ENCODE measurements at regions not wholly inside any gene's neighbourhood (a gene's known extent, or its start where the extent isn't known, plus 50 kb on each side); places are given as distances from the start of the nearest gene placed in this dataset.
"Not testable (repeated sequence)": the region's sequence is repeated elsewhere in the genome, so short reads cannot be mapped to it uniquely, and the experiment has no call there.

DNA sequence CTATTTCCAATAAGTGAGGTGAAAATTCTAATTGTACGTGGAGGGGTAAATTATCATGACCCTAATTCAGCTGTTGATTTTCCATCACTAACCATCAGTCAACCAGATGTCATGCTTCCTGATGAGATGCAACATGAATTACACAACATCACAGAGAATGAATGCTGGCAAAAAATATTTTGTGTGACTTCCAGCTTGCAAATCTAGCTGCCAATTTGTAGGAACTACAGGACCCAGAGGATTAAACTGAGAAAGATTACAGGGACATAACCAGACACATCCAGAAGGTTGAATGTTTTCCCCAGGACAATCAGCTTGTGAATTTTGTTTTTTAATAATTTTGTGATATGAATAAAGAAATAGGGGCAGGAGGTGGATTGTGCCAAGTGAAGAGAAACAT is 349.0 kb upstream of the ATP10A start:
- no peak for DNase-seq
- Histone ChIP-seq H3K4me1 (ENCODE audit: control insufficient read depth in 3 of 3, insufficient read depth in 2 of 3, low read depth in 1 of 3, low read length in 2 of 3) (no peaks in the 10 kb centered on the region), H3K27ac (ENCODE audit: low read depth in 1 of 3, low read length in 2 of 3) (no peak overlapping the region), H3K9me3 (ENCODE audit: control insufficient read depth in 2 of 2, insufficient read depth in 1 of 2, low read depth in 1 of 2, low read length in 1 of 2) (peaks cover 0 to 2% of the 10 kb centered on the region in 2 donors), H3K4me3 (ENCODE audit: low read depth in 1 of 3, low read length in 3 of 3) (no peak overlapping the region), H3K27me3 (ENCODE audit: control insufficient read depth in 3 of 3, insufficient read depth in 3 of 3, low read length in 3 of 3) (no peaks in the 10 kb centered on the region), H3K36me3 (ENCODE audit: control insufficient read depth in 3 of 3, insufficient read depth in 2 of 3, low read depth in 1 of 3, low read length in 3 of 3) (no peaks in the 10 kb centered on the region)
- no peak for FAIRE-seq
- 63 to 88% (median 74%) methylated on average over 1 of the region's 1 CpG for WGBS, 3 donors

DNA sequence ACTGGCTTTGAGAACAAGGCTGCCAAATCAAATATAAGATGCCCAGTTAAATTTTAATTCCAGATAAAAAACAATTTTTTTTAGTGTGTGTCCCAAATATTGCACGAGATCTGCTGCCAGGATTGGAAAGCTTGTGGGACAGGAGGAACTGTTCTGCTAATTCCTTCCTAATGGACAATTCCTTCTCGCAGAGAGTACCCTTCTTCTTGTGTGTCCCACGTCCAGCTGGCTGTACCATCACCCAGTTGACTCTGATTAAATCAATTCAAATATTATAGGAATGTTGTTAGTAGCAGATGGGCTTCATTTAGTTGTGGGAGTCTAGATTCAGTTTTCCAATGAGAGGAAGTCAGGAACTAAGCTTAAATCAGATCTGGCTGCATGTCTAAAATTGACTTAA is 347.9 kb upstream of the ATP10A start:
- H3K27ac ChIP-seq (ENCODE audit: low read depth in 1 of 3, low read length in 2 of 3), result no peak overlapping the region
- DNase-seq, result no peak
- H3K4me3 ChIP-seq (ENCODE audit: low read depth in 1 of 3, low read length in 3 of 3), result no peak overlapping the region
- H3K36me3 ChIP-seq (ENCODE audit: control insufficient read depth in 3 of 3, insufficient read depth in 2 of 3, low read depth in 1 of 3, low read length in 3 of 3), result no peaks in the 10 kb centered on the region
- no peak for FAIRE-seq
- WGBS, 3 donors, result 47 to 58% (median 51%) methylated on average over 3 of the region's 3 CpGs
- peaks cover 0 to 2% of the 10 kb centered on the region in 2 donors for H3K9me3 ChIP-seq (ENCODE audit: control insufficient read depth in 2 of 2, insufficient read depth in 1 of 2, low read depth in 1 of 2, low read length in 1 of 2)
- no peaks in the 10 kb centered on the region for H3K4me1 ChIP-seq (ENCODE audit: control insufficient read depth in 3 of 3, insufficient read depth in 2 of 3, low read depth in 1 of 3, low read length in 2 of 3)
- no peaks in the 10 kb centered on the region for H3K27me3 ChIP-seq (ENCODE audit: control insufficient read depth in 3 of 3, insufficient read depth in 3 of 3, low read length in 3 of 3)

DNA sequence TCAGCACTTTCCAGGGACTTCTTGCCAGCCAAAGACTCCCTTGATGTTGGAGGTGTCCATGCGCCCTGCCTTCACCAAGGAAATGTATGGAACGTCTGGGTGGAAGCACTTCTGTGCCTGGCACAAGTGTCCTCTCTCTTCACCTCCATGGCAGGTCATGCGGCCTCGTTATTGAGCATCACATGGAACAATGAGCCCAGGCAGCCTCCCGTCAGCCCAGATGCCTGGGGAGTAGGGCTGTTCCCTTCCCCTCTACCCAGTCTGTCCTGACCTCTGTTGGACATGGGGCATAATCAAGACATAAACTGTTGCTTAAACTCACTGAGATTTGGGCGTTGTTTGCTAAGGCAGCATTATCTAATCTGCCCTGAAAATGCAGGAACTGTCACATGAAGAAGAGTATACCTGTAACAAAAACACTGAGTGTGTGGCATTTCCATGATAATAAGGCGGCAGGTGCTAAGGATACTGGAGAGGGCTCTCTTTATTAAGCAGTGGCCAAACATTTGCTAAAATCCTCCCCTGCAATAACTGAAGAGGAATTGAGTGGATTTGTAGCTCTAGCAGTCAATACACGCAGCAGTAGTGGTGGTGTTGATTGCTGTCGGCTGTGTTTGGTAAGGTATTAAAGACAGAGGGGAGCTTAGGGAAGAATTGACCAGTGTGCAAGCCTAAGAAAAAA is 338.2 kb upstream of the ATP10A start:
- Histone ChIP-seq H3K36me3 (ENCODE audit: control insufficient read depth in 3 of 3, insufficient read depth in 2 of 3, low read depth in 1 of 3, low read length in 3 of 3) (no peaks in the 10 kb centered on the region), H3K27ac (ENCODE audit: low read depth in 1 of 3, low read length in 2 of 3) (no peak overlapping the region), H3K27me3 (ENCODE audit: control insufficient read depth in 3 of 3, insufficient read depth in 3 of 3, low read length in 3 of 3) (no peaks in the 10 kb centered on the region), H3K9me3 (ENCODE audit: control insufficient read depth in 2 of 2, insufficient read depth in 1 of 2, low read depth in 1 of 2, low read length in 1 of 2) (peaks cover 0 to 1% of the 10 kb centered on the region in 2 donors), H3K4me3 (ENCODE audit: low read depth in 1 of 3, low read length in 3 of 3) (no peak overlapping the region), H3K4me1 (ENCODE audit: control insufficient read depth in 3 of 3, insufficient read depth in 2 of 3, low read depth in 1 of 3, low read length in 2 of 3) (no peaks in the 10 kb centered on the region)
- no peak for DNase-seq
- no peak for FAIRE-seq
- WGBS, 3 donors, result 45 to 56% (median 53%) methylated on average over 9 of the region's 9 CpGs

DNA sequence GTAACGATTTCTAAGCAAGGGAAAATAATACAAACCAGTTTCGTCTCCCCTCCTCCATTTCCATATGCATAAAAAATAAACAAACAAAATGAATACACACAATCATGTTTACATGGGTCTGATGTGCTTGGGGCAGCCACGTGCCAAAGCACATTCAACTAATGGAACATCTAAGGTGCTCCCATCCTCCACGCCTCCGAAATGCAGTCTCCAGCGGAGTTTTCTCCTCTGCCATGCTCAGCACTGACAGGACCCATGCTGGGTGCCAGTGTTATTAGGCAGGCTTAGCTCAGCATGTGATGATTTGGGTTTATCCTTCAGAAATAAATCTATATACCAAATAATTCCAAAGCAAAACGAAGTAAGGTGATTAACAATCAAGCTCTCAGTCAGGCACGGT is 337.3 kb upstream of the ATP10A start:
- WGBS, 3 donors, result 59 to 65% (median 59%) methylated on average over 8 of the region's 8 CpGs
- H3K36me3 ChIP-seq (ENCODE audit: control insufficient read depth in 3 of 3, insufficient read depth in 2 of 3, low read depth in 1 of 3, low read length in 3 of 3), result no peaks in the 10 kb centered on the region
- peaks cover 0 to 1% of the 10 kb centered on the region in 2 donors for H3K9me3 ChIP-seq (ENCODE audit: control insufficient read depth in 2 of 2, insufficient read depth in 1 of 2, low read depth in 1 of 2, low read length in 1 of 2)
- H3K27me3 ChIP-seq (ENCODE audit: control insufficient read depth in 3 of 3, insufficient read depth in 3 of 3, low read length in 3 of 3), result no peaks in the 10 kb centered on the region
- DNase-seq (no peak), FAIRE-seq (no peak)
- no peak overlapping the region for H3K27ac ChIP-seq (ENCODE audit: low read depth in 1 of 3, low read length in 2 of 3)
- H3K4me3 ChIP-seq (ENCODE audit: low read depth in 1 of 3, low read length in 3 of 3), result no peak overlapping the region
- H3K4me1 ChIP-seq (ENCODE audit: control insufficient read depth in 3 of 3, insufficient read depth in 2 of 3, low read depth in 1 of 3, low read length in 2 of 3), result no peaks in the 10 kb centered on the region

DNA sequence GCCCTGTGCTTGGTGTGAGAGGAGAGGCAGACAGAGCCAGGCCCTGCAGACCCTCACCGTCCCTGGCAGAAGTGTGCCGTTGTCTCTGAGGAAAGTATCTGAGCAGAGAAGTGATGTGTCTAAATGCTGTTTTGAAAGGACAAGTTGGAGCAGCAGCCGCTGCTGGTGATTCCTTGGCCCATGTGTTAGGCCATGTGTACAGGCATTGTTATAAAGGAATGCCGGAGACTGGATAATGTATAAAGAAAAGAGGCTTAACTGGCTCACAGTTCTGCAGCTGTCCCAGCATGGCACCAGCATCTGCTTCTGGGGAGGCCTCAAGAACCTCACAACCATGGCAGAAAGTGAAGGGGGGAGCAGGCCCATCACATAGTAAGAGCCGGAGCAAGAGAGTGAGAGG is 334.6 kb upstream of the ATP10A start:
- Histone ChIP-seq H3K36me3 (ENCODE audit: control insufficient read depth in 3 of 3, insufficient read depth in 2 of 3, low read depth in 1 of 3, low read length in 3 of 3) (no peaks in the 10 kb centered on the region), H3K27ac (ENCODE audit: low read depth in 1 of 3, low read length in 2 of 3) (no peak overlapping the region), H3K4me3 (ENCODE audit: low read depth in 1 of 3, low read length in 3 of 3) (no peak overlapping the region), H3K9me3 (ENCODE audit: control insufficient read depth in 2 of 2, insufficient read depth in 1 of 2, low read depth in 1 of 2, low read length in 1 of 2) (peaks cover 0 to 1% of the 10 kb centered on the region in 2 donors), H3K27me3 (ENCODE audit: control insufficient read depth in 3 of 3, insufficient read depth in 3 of 3, low read length in 3 of 3) (no peaks in the 10 kb centered on the region), H3K4me1 (ENCODE audit: control insufficient read depth in 3 of 3, insufficient read depth in 2 of 3, low read depth in 1 of 3, low read length in 2 of 3) (no peaks in the 10 kb centered on the region)
- DNase-seq, result no peak
- WGBS, 3 donors, result 88 to 89% (median 88%) methylated on average over 5 of the region's 5 CpGs
- no peak for FAIRE-seq

DNA sequence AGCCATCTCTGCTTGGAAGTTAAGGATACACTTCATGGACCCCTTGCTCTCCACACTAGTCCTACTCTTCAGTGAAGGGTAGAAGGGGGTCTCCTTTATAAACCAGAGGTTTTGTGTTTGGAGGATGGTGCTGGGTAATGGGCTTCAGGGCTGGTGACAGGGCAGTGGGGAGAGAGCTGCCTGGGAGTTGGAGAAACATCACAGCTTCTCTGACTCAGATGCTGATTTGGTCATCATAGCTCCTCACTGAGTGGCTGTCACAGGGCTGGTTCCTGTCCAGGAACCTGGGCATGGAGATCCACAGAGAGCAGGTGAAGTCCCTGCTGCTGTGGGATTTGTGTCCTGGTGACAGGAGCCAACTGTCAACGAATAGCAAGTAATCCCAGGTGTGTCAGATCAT is 333.9 kb upstream of the ATP10A start:
- FAIRE-seq, result no peak
- no peaks in the 10 kb centered on the region for H3K4me1 ChIP-seq (ENCODE audit: control insufficient read depth in 3 of 3, insufficient read depth in 2 of 3, low read depth in 1 of 3, low read length in 2 of 3)
- no peak for DNase-seq
- H3K4me3 ChIP-seq (ENCODE audit: low read depth in 1 of 3, low read length in 3 of 3), result no peak overlapping the region
- H3K36me3 ChIP-seq (ENCODE audit: control insufficient read depth in 3 of 3, insufficient read depth in 2 of 3, low read depth in 1 of 3, low read length in 3 of 3), result no peaks in the 10 kb centered on the region
- H3K9me3 ChIP-seq (ENCODE audit: control insufficient read depth in 2 of 2, insufficient read depth in 1 of 2, low read depth in 1 of 2, low read length in 1 of 2), result peaks cover 0 to 1% of the 10 kb centered on the region in 2 donors
- no peaks in the 10 kb centered on the region for H3K27me3 ChIP-seq (ENCODE audit: control insufficient read depth in 3 of 3, insufficient read depth in 3 of 3, low read length in 3 of 3)
- 6 to 43% (median 31%) methylated on average over 1 of the region's 1 CpG for WGBS, 3 donors
- no peak overlapping the region for H3K27ac ChIP-seq (ENCODE audit: low read depth in 1 of 3, low read length in 2 of 3)

DNA sequence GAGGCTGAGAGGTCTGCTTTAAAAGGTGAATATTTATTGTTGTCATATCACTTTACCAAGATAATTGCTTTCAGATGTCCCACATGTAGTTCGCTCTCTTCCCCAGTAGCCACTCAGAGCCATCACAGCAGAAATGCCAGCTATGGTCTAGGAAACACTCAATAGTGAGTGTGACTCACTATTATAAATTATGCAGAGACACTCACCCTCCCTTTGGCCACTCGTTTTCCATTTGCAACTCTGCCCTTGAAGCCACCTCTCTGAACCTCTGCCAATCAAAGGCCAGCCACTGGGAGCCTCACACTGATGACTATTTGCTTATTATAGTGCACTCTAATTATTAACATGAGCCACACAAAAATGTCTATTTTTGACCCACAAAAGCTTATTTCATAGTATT is 328.1 kb upstream of the ATP10A start:
- H3K27ac ChIP-seq (ENCODE audit: low read depth in 1 of 3, low read length in 2 of 3), result no peak overlapping the region
- no peaks in the 10 kb centered on the region for H3K4me1 ChIP-seq (ENCODE audit: control insufficient read depth in 3 of 3, insufficient read depth in 2 of 3, low read depth in 1 of 3, low read length in 2 of 3)
- WGBS, 3 donors, result 49 to 59% (median 50%) methylated on average over 2 of the region's 2 CpGs
- H3K4me3 ChIP-seq (ENCODE audit: low read depth in 1 of 3, low read length in 3 of 3), result no peak overlapping the region
- DNase-seq (no peak), FAIRE-seq (no peak)
- no peaks in the 10 kb centered on the region for H3K36me3 ChIP-seq (ENCODE audit: control insufficient read depth in 3 of 3, insufficient read depth in 2 of 3, low read depth in 1 of 3, low read length in 3 of 3)
- no peaks in the 10 kb centered on the region for H3K9me3 ChIP-seq (ENCODE audit: control insufficient read depth in 2 of 2, insufficient read depth in 1 of 2, low read depth in 1 of 2, low read length in 1 of 2)
- H3K27me3 ChIP-seq (ENCODE audit: control insufficient read depth in 3 of 3, insufficient read depth in 3 of 3, low read length in 3 of 3), result no peaks in the 10 kb centered on the region

DNA sequence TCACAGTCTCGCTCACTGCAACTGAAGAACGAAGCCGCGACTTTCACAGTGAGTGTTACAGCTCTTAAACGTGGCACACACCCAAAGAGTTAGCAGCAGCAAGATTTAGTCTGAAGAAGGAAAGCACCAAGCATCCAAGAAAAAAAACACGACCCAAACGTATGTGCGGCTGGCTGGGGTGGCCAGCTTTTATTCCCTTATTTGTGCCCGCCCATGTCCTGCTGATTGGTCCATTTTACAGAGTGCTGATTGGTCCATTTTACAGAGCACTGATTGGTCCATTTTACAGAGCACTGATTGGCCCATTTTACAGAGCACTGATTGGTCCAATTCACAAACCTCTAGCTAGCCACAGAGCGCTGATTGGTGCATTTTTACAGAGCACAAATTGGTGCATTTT is 323.0 kb upstream of the ATP10A start:
- H3K27ac ChIP-seq (ENCODE audit: low read depth in 1 of 3, low read length in 2 of 3); H3K9me3 ChIP-seq (ENCODE audit: control insufficient read depth in 2 of 2, insufficient read depth in 1 of 2, low read depth in 1 of 2, low read length in 1 of 2); H3K4me3 ChIP-seq (ENCODE audit: low read depth in 1 of 3, low read length in 3 of 3); H3K36me3 ChIP-seq (ENCODE audit: control insufficient read depth in 3 of 3, insufficient read depth in 2 of 3, low read depth in 1 of 3, low read length in 3 of 3); H3K27me3 ChIP-seq (ENCODE audit: control insufficient read depth in 3 of 3, insufficient read depth in 3 of 3, low read length in 3 of 3); DNase-seq; H3K4me1 ChIP-seq (ENCODE audit: control insufficient read depth in 3 of 3, insufficient read depth in 2 of 3, low read depth in 1 of 3, low read length in 2 of 3); FAIRE-seq: not testable (repeated sequence)
- WGBS, 3 donors, result 84 to 90% (median 87%) methylated on average over 10 of the region's 10 CpGs

DNA sequence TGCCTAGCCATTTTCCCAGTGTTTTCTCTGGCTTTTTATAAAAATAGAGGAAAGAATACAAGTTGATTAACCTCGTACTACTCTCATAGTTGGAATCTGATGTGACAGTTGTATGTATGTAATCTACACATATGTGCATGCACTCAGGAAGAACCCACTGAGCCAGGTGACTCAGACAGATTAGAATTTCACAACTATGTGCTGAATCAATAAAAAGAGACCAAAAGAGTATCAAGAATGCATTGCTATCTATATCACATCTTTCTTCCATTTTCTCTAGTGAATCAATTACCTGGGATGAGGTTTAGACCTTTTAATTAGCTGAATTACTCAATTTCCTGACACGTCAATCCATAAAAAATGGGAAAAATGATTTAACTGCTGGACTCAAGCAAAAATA is 319.3 kb upstream of the ATP10A start:
- H3K4me3 ChIP-seq (ENCODE audit: low read depth in 1 of 3, low read length in 3 of 3), result no peak overlapping the region

More for the DNA sequence above, 319.3 kb upstream of the ATP10A start:
- no peak overlapping the region for H3K27ac ChIP-seq (ENCODE audit: low read depth in 1 of 3, low read length in 2 of 3)
- DNase-seq (no peak), FAIRE-seq (no peak)
- no peaks in the 10 kb centered on the region for H3K36me3 ChIP-seq (ENCODE audit: control insufficient read depth in 3 of 3, insufficient read depth in 2 of 3, low read depth in 1 of 3, low read length in 3 of 3)
- peaks cover 0 to 1% of the 10 kb centered on the region in 2 donors for H3K9me3 ChIP-seq (ENCODE audit: control insufficient read depth in 2 of 2, insufficient read depth in 1 of 2, low read depth in 1 of 2, low read length in 1 of 2)
- no peaks in the 10 kb centered on the region for H3K27me3 ChIP-seq (ENCODE audit: control insufficient read depth in 3 of 3, insufficient read depth in 3 of 3, low read length in 3 of 3)
- 49 to 75% (median 53%) methylated on average over 2 of the region's 2 CpGs for WGBS, 3 donors
- H3K4me1 ChIP-seq (ENCODE audit: control insufficient read depth in 3 of 3, insufficient read depth in 2 of 3, low read depth in 1 of 3, low read length in 2 of 3), result no peaks in the 10 kb centered on the region

Measured in small intestine (tissue), 7 donors.